ENCODE measurements at regions not wholly inside any gene's neighbourhood (a gene's known extent, or its start where the extent isn't known, plus 50 kb on each side); places are given as distances from the start of the nearest gene placed in this dataset.
"Not testable (repeated sequence)": the region's sequence is repeated elsewhere in the genome, so short reads cannot be mapped to it uniquely, and the experiment has no call there.

DNA sequence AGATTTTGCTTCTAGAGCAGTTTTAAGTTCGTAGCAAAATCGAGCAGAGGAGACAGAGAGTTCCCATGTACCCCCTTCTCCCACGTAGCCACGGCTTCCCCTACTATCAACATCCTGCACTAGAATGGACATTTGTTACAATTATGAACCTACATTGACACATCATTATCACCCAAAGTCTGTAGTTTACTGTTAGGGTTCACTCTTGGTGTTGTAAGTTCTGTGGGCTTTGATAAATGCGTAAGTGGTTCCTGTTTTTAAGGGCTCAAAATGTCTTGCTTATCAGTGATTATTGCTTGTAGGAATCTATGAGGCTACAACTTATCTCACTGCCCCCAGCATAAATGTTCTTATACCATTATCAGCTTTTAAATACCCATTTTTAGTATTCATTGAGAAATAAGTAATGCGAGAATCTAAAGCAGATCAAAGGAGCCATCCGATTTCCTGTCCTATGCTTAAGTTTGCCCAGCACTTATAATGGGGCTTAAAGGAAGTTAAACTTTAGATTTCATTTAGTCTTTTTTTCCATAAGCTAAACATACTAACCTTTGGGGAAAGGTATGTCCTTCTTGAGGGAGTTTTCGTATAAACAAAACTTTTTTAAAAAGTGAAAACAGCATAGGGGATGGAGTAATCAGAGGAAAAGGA is 118.7 kb downstream of the HAUS1 start:
- no peak for DNase-seq (ENCODE audit: low spot score)
- intact Hi-C loops (cut with DNase I): no loop called here

GRCh38 chr18:46224181-46224775 is 120.1 kb downstream of the HAUS1 start:
- DNase-seq (ENCODE audit: low spot score): no peak
- intact Hi-C loops (cut with DNase I): no loop called here

DNA sequence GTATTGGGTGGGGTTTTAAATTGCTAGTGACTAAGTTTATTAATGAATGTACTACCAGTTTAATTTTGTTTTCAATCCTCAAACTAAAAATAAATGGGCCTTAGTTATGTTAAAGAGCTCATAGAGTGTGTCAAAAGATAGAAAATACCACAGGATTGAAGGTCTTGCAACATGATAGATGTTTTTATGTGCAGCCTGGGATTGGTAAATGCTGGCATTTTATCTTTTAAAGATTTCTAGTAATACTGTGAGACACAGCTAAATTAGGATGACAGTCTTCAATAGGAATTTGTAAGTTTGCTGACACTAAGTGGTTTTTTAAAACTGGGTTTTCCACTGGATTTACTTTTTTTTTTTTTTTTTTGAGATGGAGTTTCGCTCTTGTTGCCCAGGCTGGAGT is 122.3 kb downstream of the HAUS1 start:
- intact Hi-C loops (cut with DNase I): no loop called here
- DNase-seq (ENCODE audit: low spot score): no peak

GRCh38 chr18:46229641-46230040 is 125.5 kb downstream of the HAUS1 start:
- intact Hi-C loops (cut with DNase I); DNase-seq (ENCODE audit: low spot score): not testable (repeated sequence)

GRCh38 chr18:46236156-46236555 is 132.0 kb downstream of the HAUS1 start:
- intact Hi-C loops (cut with DNase I): no loop called here
- DNase-seq (ENCODE audit: low spot score): no peak

- DNase-seq (ENCODE audit: low spot score): no peak
- intact Hi-C loops (cut with DNase I): no loop called here
Observed at GRCh38 chr18:46237891-46238290, 133.7 kb downstream of the HAUS1 start.

GRCh38 chr18:46239549-46239948 is 135.4 kb downstream of the HAUS1 start:
- intact Hi-C loops (cut with DNase I): no loop called here
- DNase-seq (ENCODE audit: low spot score): no peak

DNA sequence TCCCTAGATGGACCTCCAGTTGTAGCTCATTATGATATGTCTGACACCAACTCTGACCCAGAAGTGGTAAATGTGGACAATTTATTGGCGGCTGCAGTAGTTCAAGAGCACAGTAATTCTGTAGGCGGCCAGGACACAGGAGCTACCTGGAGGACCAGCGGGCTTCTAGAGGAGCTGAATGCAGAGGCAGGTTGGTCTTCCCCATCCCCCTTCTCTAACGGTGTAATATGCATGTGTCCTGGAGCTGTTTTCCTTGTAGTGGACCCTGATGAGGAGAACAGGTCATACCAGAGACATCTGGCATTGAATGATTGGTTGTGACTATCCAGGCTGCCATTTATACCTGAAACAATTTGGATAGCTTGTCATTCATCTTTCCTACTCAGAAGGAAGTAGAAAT is 135.8 kb downstream of the HAUS1 start:
- intact Hi-C loops (cut with DNase I): no loop called here
- DNase-seq (ENCODE audit: low spot score): no peak

DNA sequence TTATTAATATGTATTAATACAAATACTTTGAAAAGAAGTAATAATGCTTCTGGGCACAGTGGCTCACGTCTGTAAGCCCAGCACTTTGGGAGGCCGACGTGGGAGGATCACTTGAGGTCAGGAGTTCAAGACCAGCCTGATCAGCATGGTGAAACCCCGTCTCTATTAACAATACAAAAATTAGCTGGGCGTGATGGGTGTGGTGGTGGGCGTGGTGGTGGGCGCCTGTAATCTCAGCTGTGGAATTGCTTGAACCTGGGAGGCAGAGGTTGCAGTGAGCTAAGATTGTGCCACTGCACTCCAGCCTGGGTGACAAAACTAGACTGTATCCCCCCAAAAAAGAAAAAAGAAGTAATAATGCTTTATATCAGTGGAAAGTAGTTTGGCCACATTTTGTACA is 137.2 kb downstream of the HAUS1 start:
- DNase-seq (ENCODE audit: low spot score); intact Hi-C loops (cut with DNase I): not testable (repeated sequence)

GRCh38 chr18:46242183-46242582 is 138.0 kb downstream of the HAUS1 start:
- intact Hi-C loops (cut with DNase I): no loop called here
- DNase-seq (ENCODE audit: low spot score): no peak

GRCh38 chr18:46243095-46243494 is 138.9 kb downstream of the HAUS1 start:
- intact Hi-C loops (cut with DNase I): no loop called here
- DNase-seq (ENCODE audit: low spot score): no peak

DNA sequence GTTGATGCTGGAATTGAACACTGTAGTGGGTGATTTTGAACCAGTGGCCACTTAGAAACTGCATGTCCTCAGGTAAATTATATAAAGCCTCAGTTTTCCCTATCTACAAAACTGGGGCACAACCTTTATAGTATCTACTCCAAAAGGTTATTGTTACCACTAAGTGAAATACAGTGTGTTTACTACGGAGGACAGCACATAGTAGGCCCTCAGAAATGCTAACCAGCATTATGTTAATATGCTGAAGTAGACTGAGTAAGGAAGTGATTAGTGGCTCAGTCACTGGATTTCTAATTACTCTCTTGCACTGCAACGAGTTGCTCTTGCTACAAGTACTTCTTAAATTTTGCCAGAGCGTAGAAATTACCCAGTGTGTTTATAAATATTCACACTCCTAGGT is 139.5 kb downstream of the HAUS1 start:
- DNase-seq (ENCODE audit: low spot score): no peak
- intact Hi-C loops (cut with DNase I): no loop called here

GRCh38 chr18:46246101-46246500 is 141.9 kb downstream of the HAUS1 start:
- intact Hi-C loops (cut with DNase I): no loop called here
- no peak for DNase-seq (ENCODE audit: low spot score)

GRCh38 chr18:46247942-46248341 is 143.8 kb downstream of the HAUS1 start:
- intact Hi-C loops (cut with DNase I): no loop called here
- DNase-seq (ENCODE audit: low spot score): no peak

DNA sequence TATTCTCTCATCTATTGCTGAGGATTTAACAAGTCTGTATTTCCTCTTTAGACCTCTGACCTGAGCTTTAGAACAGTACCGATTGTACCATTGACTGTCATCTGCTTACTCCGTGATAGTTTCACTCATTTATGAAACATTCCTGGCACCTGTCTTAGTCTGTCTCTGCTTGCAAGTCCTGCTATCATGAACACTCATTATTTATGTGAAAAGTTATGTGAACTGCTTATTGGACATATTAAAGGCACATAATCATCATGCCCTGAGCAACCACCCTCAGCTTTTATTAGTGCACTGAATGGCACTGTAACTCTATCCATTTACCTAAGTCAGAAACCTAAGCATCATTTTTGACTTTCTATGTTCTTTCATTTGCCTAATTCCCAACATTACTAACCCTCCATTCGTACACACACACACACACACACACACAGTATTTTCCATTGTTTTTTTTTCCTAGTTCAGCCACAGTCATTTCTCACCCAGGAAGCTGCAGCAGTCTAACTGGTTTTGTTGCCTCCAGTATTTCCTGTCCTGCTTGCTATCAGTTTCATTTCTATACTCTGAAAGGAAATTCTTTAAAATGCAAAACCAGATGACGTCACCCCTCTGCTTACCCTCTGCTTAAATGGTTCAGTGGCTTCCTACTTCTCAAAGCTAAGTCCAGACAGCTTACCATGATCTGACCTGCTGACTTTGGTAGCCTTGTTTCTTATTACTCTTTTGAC is 146.1 kb downstream of the HAUS1 start:
- DNase-seq (ENCODE audit: low spot score): no peak

DNA sequence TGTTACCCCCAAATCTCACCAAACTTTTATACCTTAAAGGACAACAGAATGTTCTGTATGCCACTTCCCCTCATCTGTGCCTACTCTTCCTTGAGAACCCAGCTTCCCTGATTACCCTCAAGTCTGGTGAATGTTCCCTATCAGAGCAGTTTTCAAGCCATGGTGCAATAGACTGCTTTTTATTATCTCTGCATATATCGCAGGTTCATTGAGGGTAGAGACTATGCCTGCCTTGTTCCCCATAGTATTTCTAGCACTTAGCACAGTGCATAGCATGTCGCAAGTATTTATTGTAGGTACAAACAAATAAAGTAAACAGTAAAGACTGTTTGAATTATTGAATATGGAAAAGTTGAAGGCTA is 146.6 kb downstream of the HAUS1 start:
- DNase-seq (ENCODE audit: low spot score): no peak
- intact Hi-C loops (cut with DNase I): no loop called here

More for the DNA sequence above, 146.1 kb downstream of the HAUS1 start:
- intact Hi-C loops (cut with DNase I): no loop called here

- no peak for DNase-seq (ENCODE audit: low spot score)
- intact Hi-C loops (cut with DNase I): no loop called here
Observed at GRCh38 chr18:46252759-46253158, 148.6 kb downstream of the HAUS1 start.

GRCh38 chr18:46253498-46253897 is 149.3 kb downstream of the HAUS1 start:
- DNase-seq (ENCODE audit: low spot score): no peak
- intact Hi-C loops (cut with DNase I): no loop called here

DNA sequence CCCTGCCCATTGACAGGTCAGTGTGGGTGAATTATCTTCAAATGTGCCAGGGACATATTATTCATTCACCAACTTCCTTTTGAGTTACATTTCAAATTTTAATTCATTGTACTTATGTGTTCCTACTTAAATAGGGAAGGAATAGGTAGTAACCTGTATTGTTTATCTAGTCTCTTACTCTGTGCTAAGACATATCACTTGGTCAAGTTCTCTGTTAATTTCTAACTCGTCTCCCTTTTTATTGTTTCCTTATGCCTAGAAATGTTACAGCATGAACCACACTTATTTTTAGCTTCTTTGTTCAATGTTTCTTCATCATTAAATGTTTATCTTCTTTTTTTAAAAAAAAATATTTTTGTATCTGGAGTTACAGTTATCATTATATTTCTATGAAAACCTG is 151.9 kb downstream of the HAUS1 start:
- no peak for DNase-seq (ENCODE audit: low spot score)
- intact Hi-C loops (cut with DNase I): no loop called here

- intact Hi-C loops (cut with DNase I): no loop called here
- no peak for DNase-seq (ENCODE audit: low spot score)
Observed at GRCh38 chr18:46257366-46257765, 153.2 kb downstream of the HAUS1 start.

Data from cardiac septum (tissue), 1 donor.